ENCODE measurements at regions not wholly inside any gene's neighbourhood (a gene's known extent, or its start where the extent isn't known, plus 50 kb on each side); places are given as distances from the start of the nearest gene placed in this dataset.

DNA sequence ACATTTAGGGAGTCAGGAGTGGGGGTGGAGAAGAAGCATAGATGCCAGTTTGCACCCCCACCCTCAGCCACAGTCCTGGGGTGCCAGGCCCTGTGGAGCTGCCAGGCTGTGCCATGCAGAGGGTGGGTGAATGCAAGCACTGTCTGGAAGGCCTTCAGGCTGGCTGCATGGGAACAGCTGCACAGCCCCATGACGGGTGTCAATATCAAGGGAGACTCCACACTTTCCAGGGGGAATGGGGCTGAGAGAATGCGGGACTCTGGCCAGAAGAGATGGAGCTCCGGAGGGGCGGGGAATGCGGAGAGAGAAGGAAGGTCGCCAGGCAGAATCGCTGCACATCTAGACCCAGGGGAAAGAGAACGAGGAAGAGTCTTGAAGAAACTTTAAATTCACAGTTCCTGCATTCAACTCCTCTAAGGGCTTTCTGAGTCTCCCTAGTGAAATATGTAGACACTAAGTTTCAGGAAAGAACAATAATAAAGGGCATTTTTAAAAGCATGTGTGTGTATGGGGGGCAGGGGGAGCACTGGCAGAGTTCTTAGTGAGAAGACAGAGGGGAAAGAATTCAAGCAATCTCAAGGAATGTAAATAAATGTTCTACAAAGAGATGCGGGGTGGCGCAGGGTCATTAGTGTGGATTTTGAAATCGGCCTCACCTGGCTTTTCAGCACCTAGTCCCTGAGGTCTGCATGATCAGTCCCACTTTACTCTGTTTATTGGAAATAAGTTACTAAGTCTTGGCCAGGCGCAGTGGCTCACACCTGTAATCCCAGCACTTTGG is 59.1 kb downstream of the BOD1 start:
- DNase-seq, result no peak
- no peaks in the 10 kb centered on the region for H3K4me1 ChIP-seq (ENCODE audit: control insufficient read depth in 3 of 3, insufficient read depth in 2 of 3, low read depth in 1 of 3, low read length in 2 of 3)
- 43 to 50% (median 50%) methylated on average over 12 of the region's 12 CpGs for WGBS, 3 donors
- peaks cover 0 to 11% (median 3%) of the 10 kb centered on the region in 3 donors for H3K27me3 ChIP-seq (ENCODE audit: control insufficient read depth in 3 of 3, insufficient read depth in 3 of 3, low read length in 3 of 3)
- FAIRE-seq, result no peak
- no peak overlapping the region for H3K4me3 ChIP-seq (ENCODE audit: low read depth in 1 of 3, low read length in 3 of 3)
- no peak overlapping the region for H3K27ac ChIP-seq (ENCODE audit: low read depth in 1 of 3, low read length in 2 of 3)
- H3K9me3 ChIP-seq (ENCODE audit: control insufficient read depth in 2 of 2, insufficient read depth in 1 of 2, low read depth in 1 of 2, low read length in 1 of 2), result peaks cover 0 to 9% of the 10 kb centered on the region in 2 donors
- H3K36me3 ChIP-seq (ENCODE audit: control insufficient read depth in 3 of 3, insufficient read depth in 2 of 3, low read depth in 1 of 3, low read length in 3 of 3), result no peaks in the 10 kb centered on the region

DNA sequence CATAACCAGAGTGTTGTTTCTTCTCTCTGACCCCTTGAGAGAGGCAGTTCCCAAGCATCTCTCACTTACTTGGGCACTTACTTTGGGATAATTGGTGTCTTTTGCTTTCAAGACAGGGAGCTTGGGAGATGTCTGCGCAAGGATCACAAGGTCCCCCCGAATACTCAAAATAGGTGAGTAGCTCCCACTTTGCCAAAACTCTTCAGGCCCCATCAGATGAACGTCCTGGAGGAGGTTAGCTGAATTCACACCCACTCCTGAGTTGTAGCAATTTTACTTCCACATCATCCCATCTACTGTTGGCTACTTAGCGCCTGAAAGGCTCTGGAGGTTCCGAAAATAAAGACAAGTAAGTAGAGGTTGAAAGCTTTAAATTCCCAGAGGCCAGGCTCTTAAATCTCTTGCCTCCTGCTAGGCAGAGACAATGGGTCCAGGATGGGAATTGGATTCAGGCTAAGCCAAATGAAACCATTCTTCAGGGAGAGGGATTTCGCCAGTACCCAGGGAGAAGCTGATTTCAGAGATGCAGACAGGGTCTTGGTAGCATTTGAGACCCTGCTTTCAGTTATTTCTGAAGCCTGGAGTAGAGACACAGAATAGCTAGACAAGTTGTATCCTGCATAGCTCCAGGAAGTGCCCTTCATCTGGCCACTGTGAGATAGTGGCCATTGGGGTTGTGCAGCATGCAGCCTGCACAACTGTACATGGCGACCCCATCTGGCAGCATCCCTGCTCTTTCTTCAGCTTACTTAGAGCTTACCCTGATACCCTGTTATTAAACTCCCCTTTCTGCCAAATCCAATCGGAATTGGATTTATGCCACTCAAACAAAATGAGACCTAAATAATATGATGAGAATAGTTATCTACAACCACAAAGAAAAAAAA is 60.1 kb downstream of the BOD1 start:
- no peak for DNase-seq
- Histone ChIP-seq H3K4me1 (ENCODE audit: control insufficient read depth in 3 of 3, insufficient read depth in 2 of 3, low read depth in 1 of 3, low read length in 2 of 3) (no peaks in the 10 kb centered on the region), H3K27me3 (ENCODE audit: control insufficient read depth in 3 of 3, insufficient read depth in 3 of 3, low read length in 3 of 3) (peaks cover 0 to 11% (median 3%) of the 10 kb centered on the region in 3 donors), H3K9me3 (ENCODE audit: control insufficient read depth in 2 of 2, insufficient read depth in 1 of 2, low read depth in 1 of 2, low read length in 1 of 2) (peaks cover 0 to 8% of the 10 kb centered on the region in 2 donors), H3K27ac (ENCODE audit: low read depth in 1 of 3, low read length in 2 of 3) (no peak overlapping the region), H3K36me3 (ENCODE audit: control insufficient read depth in 3 of 3, insufficient read depth in 2 of 3, low read depth in 1 of 3, low read length in 3 of 3) (no peaks in the 10 kb centered on the region), H3K4me3 (ENCODE audit: low read depth in 1 of 3, low read length in 3 of 3) (no peak overlapping the region)
- FAIRE-seq, result no peak
- WGBS, 3 donors, result 71 to 79% (median 74%) methylated on average over 8 of the region's 8 CpGs

DNA sequence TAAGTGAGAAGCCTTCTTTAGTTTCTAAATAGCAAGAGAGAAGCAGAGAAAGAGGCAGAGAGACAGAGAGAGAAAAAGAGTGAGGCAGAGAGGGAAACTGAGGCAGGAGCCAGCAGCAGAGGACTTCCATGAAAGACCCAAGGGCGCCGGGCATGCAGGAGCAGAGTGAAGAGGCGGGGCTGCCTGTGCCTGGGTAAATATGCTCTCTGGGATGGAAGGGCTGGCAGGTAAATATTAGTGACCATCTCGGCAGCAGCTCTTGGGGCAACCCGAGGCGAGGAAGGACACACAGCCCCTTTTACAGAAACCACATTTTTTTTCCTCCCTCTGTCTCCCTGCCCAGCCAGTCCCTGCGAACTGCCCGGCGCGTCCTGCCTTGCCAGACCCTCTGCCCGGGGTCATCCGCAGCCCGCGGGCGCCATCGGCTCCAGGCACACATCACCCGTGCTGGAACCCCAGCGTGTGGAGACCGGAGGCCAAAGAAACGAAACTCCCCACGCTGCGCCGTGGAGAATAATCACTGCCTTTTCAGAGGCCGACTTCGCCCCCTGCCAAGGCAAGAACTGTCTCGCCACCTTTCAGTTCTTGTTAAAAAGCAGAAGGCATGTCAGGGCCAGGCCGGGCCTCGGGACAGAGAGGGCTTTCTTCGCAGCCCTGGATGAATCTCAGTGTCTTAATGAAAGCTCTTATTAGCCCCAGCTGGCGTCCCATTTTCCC is 61.3 kb downstream of the BOD1 start:
- Histone ChIP-seq H3K27ac (ENCODE audit: low read depth in 1 of 3, low read length in 2 of 3) (no peak overlapping the region), H3K4me3 (ENCODE audit: low read depth in 1 of 3, low read length in 3 of 3) (no peak overlapping the region), H3K9me3 (ENCODE audit: control insufficient read depth in 2 of 2, insufficient read depth in 1 of 2, low read depth in 1 of 2, low read length in 1 of 2) (peaks cover 0 to 3% of the 10 kb centered on the region in 2 donors), H3K36me3 (ENCODE audit: control insufficient read depth in 3 of 3, insufficient read depth in 2 of 3, low read depth in 1 of 3, low read length in 3 of 3) (no peaks in the 10 kb centered on the region), H3K4me1 (ENCODE audit: control insufficient read depth in 3 of 3, insufficient read depth in 2 of 3, low read depth in 1 of 3, low read length in 2 of 3) (no peaks in the 10 kb centered on the region), H3K27me3 (ENCODE audit: control insufficient read depth in 3 of 3, insufficient read depth in 3 of 3, low read length in 3 of 3) (peaks cover 0 to 11% (median 3%) of the 10 kb centered on the region in 3 donors)
- WGBS, 3 donors, result 64 to 74% (median 73%) methylated on average over 25 to 30 of the region's 30 CpGs
- no peak for DNase-seq
- FAIRE-seq, result no peak

DNA sequence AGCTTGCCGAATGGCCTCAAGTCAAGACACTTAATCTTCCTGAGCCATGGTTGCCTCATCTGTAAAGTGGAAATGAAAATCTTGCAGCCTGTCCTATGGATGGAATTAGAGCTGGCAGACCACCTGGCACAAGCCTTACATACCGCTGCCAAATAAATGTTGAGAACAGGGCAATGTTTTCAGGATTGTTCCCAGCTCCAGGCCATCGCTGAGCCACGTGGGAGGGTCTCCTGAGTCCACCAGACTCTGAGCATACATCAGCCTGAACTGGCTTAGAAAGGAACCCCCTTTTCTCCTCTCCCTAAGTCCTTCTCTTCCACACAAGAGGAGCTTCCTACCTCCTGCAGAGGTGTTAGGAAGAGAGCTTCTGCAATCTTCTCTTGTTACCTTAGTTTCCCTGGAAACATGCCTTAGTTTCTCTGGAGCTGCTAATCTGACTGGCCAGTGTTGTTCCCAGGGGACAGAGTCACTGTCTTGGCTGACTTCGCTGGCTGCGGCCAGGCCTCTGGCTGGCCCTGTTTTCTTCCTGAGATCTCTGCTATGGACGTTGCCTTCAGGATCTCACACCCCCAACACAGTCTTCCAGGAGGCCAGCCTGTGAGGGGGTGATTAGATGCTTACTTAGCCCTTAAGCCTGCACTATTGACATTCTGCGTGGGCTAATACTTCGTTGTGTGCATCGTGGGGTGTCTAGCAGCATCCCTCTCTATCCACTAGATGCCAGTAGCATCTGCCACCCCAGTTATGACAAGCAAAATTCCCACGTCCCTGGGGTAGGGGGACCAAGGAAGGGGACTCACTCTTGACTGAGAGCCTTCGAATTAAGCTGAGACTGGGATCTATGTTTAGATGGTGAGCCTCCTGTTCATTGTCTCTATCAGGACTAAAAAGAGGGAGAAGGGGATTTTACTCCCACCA is 62.2 kb downstream of the BOD1 start:
- no peak for DNase-seq
- no peak overlapping the region for H3K4me3 ChIP-seq (ENCODE audit: low read depth in 1 of 3, low read length in 3 of 3)
- H3K27me3 ChIP-seq (ENCODE audit: control insufficient read depth in 3 of 3, insufficient read depth in 3 of 3, low read length in 3 of 3), result peaks cover 0 to 9% (median 3%) of the 10 kb centered on the region in 3 donors
- H3K27ac ChIP-seq (ENCODE audit: low read depth in 1 of 3, low read length in 2 of 3), result no peak overlapping the region
- no peak for FAIRE-seq
- no peaks in the 10 kb centered on the region for H3K9me3 ChIP-seq (ENCODE audit: control insufficient read depth in 2 of 2, insufficient read depth in 1 of 2, low read depth in 1 of 2, low read length in 1 of 2)
- WGBS, 3 donors, result 60 to 67% (median 63%) methylated on average over 12 of the region's 12 CpGs
- H3K4me1 ChIP-seq (ENCODE audit: control insufficient read depth in 3 of 3, insufficient read depth in 2 of 3, low read depth in 1 of 3, low read length in 2 of 3), result no peaks in the 10 kb centered on the region
- no peaks in the 10 kb centered on the region for H3K36me3 ChIP-seq (ENCODE audit: control insufficient read depth in 3 of 3, insufficient read depth in 2 of 3, low read depth in 1 of 3, low read length in 3 of 3)

DNA sequence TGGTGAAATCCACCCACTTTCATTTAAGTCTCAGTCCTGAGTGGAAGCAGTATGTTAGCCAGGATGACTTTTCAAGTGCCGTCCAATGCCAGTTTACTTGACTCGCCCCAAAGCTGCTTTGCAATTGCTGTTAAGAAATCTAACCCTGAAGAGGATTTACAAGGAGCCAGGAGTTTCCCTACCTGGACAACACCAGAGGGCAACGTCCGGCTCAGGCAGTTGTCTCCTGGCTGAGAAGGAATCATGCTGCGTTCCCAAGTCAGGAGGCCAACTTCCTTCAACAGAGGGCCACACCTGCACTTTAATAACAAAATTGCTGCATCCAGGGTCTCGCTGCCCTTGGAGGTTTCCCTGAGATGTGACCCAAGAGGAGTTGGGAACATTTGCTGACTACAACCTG is 65.8 kb downstream of the BOD1 start:
- H3K27me3 ChIP-seq (ENCODE audit: control insufficient read depth in 3 of 3, insufficient read depth in 3 of 3, low read length in 3 of 3), result peaks cover 0 to 9% (median 0%) of the 10 kb centered on the region in 3 donors
- 45 to 75% (median 58%) methylated on average over 6 of the region's 6 CpGs for WGBS, 3 donors
- FAIRE-seq (no peak), DNase-seq (no peak)
- no peak overlapping the region for H3K27ac ChIP-seq (ENCODE audit: low read depth in 1 of 3, low read length in 2 of 3)
- H3K36me3 ChIP-seq (ENCODE audit: control insufficient read depth in 3 of 3, insufficient read depth in 2 of 3, low read depth in 1 of 3, low read length in 3 of 3), result no peaks in the 10 kb centered on the region
- H3K4me3 ChIP-seq (ENCODE audit: low read depth in 1 of 3, low read length in 3 of 3), result no peak overlapping the region
- no peaks in the 10 kb centered on the region for H3K9me3 ChIP-seq (ENCODE audit: control insufficient read depth in 2 of 2, insufficient read depth in 1 of 2, low read depth in 1 of 2, low read length in 1 of 2)
- no peaks in the 10 kb centered on the region for H3K4me1 ChIP-seq (ENCODE audit: control insufficient read depth in 3 of 3, insufficient read depth in 2 of 3, low read depth in 1 of 3, low read length in 2 of 3)

DNA sequence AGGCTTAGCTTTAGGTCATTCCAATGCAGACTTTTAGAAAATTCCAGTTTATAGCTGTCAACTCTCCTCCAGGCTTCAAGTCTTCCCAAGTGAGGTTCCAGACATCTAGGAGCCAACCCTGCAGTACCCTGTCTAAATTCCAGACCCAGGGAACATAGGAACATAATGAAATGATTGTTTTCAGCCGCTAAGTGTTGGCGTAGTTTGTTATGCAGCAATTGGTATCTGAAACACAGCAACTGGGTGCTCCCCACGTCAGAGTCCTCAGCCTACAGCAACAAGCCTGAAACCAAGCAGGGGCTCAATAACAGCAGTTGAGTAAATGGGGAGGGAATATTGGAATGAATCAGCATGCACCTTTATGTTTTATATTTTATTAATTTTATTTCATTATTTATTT is 66.8 kb downstream of the BOD1 start:
- no peak for FAIRE-seq
- Histone ChIP-seq H3K27ac (ENCODE audit: low read depth in 1 of 3, low read length in 2 of 3) (no peak overlapping the region), H3K36me3 (ENCODE audit: control insufficient read depth in 3 of 3, insufficient read depth in 2 of 3, low read depth in 1 of 3, low read length in 3 of 3) (no peaks in the 10 kb centered on the region), H3K9me3 (ENCODE audit: control insufficient read depth in 2 of 2, insufficient read depth in 1 of 2, low read depth in 1 of 2, low read length in 1 of 2) (no peaks in the 10 kb centered on the region), H3K4me1 (ENCODE audit: control insufficient read depth in 3 of 3, insufficient read depth in 2 of 3, low read depth in 1 of 3, low read length in 2 of 3) (no peaks in the 10 kb centered on the region), H3K27me3 (ENCODE audit: control insufficient read depth in 3 of 3, insufficient read depth in 3 of 3, low read length in 3 of 3) (peaks cover 0 to 9% (median 0%) of the 10 kb centered on the region in 3 donors), H3K4me3 (ENCODE audit: low read depth in 1 of 3, low read length in 3 of 3) (no peak overlapping the region)
- DNase-seq, result no peak
- WGBS, 3 donors, result 77 to 88% (median 84%) methylated on average over 3 of the region's 3 CpGs

DNA sequence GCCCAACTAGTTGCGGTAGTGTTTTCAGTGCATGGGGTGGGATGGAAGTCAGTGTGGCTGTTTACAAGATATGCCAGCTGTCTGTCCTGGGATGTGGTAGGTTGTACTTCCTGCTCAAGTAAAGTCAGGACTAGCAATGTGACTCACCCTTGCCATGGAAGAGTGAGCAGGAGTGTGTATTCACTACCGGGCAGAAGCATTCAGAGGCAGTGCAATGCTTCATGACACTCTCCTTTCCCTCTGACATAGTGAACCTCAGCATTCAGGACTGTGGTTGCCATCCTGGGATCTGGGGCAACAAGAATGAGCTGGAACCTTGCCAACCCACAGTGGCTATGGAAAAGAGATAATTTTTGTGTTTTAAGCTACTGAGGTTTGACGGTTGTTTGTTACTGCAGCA is 68.9 kb downstream of the BOD1 start:
- Histone ChIP-seq H3K36me3 (ENCODE audit: control insufficient read depth in 3 of 3, insufficient read depth in 2 of 3, low read depth in 1 of 3, low read length in 3 of 3) (no peaks in the 10 kb centered on the region), H3K4me1 (ENCODE audit: control insufficient read depth in 3 of 3, insufficient read depth in 2 of 3, low read depth in 1 of 3, low read length in 2 of 3) (no peaks in the 10 kb centered on the region), H3K27ac (ENCODE audit: low read depth in 1 of 3, low read length in 2 of 3) (no peak overlapping the region), H3K4me3 (ENCODE audit: low read depth in 1 of 3, low read length in 3 of 3) (no peak overlapping the region), H3K27me3 (ENCODE audit: control insufficient read depth in 3 of 3, insufficient read depth in 3 of 3, low read length in 3 of 3) (no peaks in the 10 kb centered on the region), H3K9me3 (ENCODE audit: control insufficient read depth in 2 of 2, insufficient read depth in 1 of 2, low read depth in 1 of 2, low read length in 1 of 2) (no peaks in the 10 kb centered on the region)
- no peak for DNase-seq
- no peak for FAIRE-seq
- 76 to 84% (median 82%) methylated on average over 3 of the region's 3 CpGs for WGBS, 3 donors

Data from small intestine (tissue), 7 donors.